SU-DHL-6 (cell line): ENCODE measurements at regions not wholly inside any gene's neighbourhood (a gene's known extent, or its start where the extent isn't known, plus 50 kb on each side); places are given as distances from the start of the nearest gene placed in this dataset.

ENCODE experiments used
- H2AFZ ChIP-seq: fragments of 200-600 bp; sonication (generic); 2 replicates; pipeline ENCODE4 v1.6.1; 2014; ENCODE audit warnings: low read depth, mild to moderate bottlenecking, moderate library complexity, mixed read lengths, antibody characterized with exemption, low read length; ENCODE audit not compliant: severe bottlenecking
- H3F3A ChIP-seq: fragments of 200-600 bp; shearing (Covaris generic); 2 replicates; pipeline ENCODE4 v1.6.0; 2016; ENCODE audit warnings: antibody characterized with exemption, mild to moderate bottlenecking; ENCODE audit not compliant: insufficient read depth
- H3K27ac ChIP-seq: fragments of 200-600 bp; sonication (generic); 2 replicates; pipeline ENCODE4 v1.5.1; 2016; ENCODE audit warnings: low read depth, mild to moderate bottlenecking, low read length, moderate library complexity, mixed read lengths
- H3K27me3 ChIP-seq: fragments of 200-600 bp; sonication (generic), shearing (Covaris generic); 2 replicates; pipeline ENCODE4 v1.6.0; 2014; ENCODE audit warnings: mild to moderate bottlenecking, low read length
- H3K36me3 ChIP-seq: fragments of 200-600 bp; sonication (generic); 2 replicates; pipeline ENCODE4 v1.6.1; 2014; ENCODE audit warnings: mild to moderate bottlenecking, low read length, mixed read lengths
- H3K4me2 ChIP-seq: fragments of 300-600, 200-600 bp; shearing (Covaris generic), sonication (generic); 2 replicates; pipeline ENCODE4 v1.6.0; 2014; ENCODE audit warnings: low read length, low read depth, mild to moderate bottlenecking; ENCODE audit not compliant: poor library complexity, severe bottlenecking
- H3K4me3 ChIP-seq: fragments of 200-600 bp; sonication (generic); 2 replicates; pipeline ENCODE4 v1.5.1; 2014; ENCODE audit warnings: antibody characterized with exemption, low read length, mild to moderate bottlenecking, mixed read lengths; ENCODE audit not compliant: insufficient read depth, poor library complexity, severe bottlenecking
- H3K79me2 ChIP-seq: fragments of 200-600 bp; sonication (generic); 2 replicates; pipeline ENCODE4 v1.6.1; 2014; ENCODE audit warnings: mild to moderate bottlenecking, low read length, moderate library complexity; ENCODE audit not compliant: insufficient read depth
- H3K9ac ChIP-seq: fragments of 200-600 bp; sonication (generic); 2 replicates; pipeline ENCODE4 v1.7.0; 2014; ENCODE audit warnings: mild to moderate bottlenecking, low read length
- H3K9me2 ChIP-seq: fragments of 200-600 bp; sonication (generic); replicated peaks from 2 replicates; pipeline ENCODE4 v1.6.1; 2014; ENCODE audit warnings: low read length; ENCODE audit not compliant: insufficient read depth
- H3K9me3 ChIP-seq: fragments of 200-600 bp; sonication (generic); 2 replicates; pipeline ENCODE4 v1.6.1; 2014; ENCODE audit warnings: low read length, mixed read lengths; ENCODE audit not compliant: insufficient read depth
- H4K20me1 ChIP-seq: fragments of 200-600 bp; sonication (generic); 2 replicates; pipeline ENCODE4 v1.6.1; 2014; ENCODE audit warnings: low read depth, mild to moderate bottlenecking, antibody characterized with exemption, low read length, moderate library complexity, mixed read lengths
- EZH2phosphoT487 ChIP-seq: fragments of 200-600 bp; sonication (generic), shearing (Covaris generic); conservative IDR thresholded peaks from 2 replicates; pipeline ENCODE4 v1.6.1; 2018; ENCODE audit warnings: mild to moderate bottlenecking, antibody characterized with exemption, low read length, moderate library complexity, mixed read lengths
- TF ChIP-seq, protein P1 (sequence below): fragments of 200-600 bp; sonication (generic); IDR thresholded peaks from one replicate; pipeline ENCODE4 v1.5.1; 2017; ENCODE audit warnings: antibody characterized with exemption, mild to moderate bottlenecking, low read length, moderate library complexity; ENCODE audit not compliant: insufficient read depth, poor library complexity, severe bottlenecking

DNA sequence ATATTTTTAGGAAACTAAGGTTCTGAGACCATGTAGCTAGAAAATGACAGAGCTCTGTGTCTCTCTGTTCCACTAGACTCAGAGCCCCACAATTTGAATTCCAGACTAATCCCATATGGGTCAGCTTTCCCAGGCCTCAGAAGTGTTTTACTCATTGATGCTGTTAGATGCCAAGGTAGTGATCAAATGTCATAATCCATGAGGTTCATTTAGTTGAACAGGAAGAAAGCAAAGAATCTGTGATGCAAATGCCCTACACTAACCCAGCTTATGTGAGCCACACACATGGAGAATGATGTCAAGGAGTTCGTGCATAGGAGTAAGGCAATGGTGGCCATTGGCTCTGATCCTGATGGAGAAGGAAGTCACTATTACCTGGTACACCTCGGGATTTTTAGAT is 363.4 kb upstream of the RARB start:
- no peaks in the 10 kb centered on the region for H3F3A ChIP-seq
- H3K79me2 ChIP-seq = no peaks in the 10 kb centered on the region
- no peak overlapping the region for H3K4me3 ChIP-seq
- TF ChIP-seq EZH2phosphoT487 = no peak
- TF ChIP-seq, protein P1, sequence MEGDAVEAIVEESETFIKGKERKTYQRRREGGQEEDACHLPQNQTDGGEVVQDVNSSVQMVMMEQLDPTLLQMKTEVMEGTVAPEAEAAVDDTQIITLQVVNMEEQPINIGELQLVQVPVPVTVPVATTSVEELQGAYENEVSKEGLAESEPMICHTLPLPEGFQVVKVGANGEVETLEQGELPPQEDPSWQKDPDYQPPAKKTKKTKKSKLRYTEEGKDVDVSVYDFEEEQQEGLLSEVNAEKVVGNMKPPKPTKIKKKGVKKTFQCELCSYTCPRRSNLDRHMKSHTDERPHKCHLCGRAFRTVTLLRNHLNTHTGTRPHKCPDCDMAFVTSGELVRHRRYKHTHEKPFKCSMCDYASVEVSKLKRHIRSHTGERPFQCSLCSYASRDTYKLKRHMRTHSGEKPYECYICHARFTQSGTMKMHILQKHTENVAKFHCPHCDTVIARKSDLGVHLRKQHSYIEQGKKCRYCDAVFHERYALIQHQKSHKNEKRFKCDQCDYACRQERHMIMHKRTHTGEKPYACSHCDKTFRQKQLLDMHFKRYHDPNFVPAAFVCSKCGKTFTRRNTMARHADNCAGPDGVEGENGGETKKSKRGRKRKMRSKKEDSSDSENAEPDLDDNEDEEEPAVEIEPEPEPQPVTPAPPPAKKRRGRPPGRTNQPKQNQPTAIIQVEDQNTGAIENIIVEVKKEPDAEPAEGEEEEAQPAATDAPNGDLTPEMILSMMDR = no peak
- no peak overlapping the region for H3K9ac ChIP-seq
- no peaks in the 10 kb centered on the region; the same call in 1 of the 2 replicates for H3K9me2 ChIP-seq
- no peaks in the 10 kb centered on the region for H3K36me3 ChIP-seq
- no peaks in the 10 kb centered on the region for H3K9me3 ChIP-seq
- H2AFZ ChIP-seq = no peak overlapping the region
- no peak overlapping the region for H3K27ac ChIP-seq
- no peaks in the 10 kb centered on the region for H3K27me3 ChIP-seq
- H3K4me2 ChIP-seq = no peak overlapping the region
- no peaks in the 10 kb centered on the region for H4K20me1 ChIP-seq

DNA sequence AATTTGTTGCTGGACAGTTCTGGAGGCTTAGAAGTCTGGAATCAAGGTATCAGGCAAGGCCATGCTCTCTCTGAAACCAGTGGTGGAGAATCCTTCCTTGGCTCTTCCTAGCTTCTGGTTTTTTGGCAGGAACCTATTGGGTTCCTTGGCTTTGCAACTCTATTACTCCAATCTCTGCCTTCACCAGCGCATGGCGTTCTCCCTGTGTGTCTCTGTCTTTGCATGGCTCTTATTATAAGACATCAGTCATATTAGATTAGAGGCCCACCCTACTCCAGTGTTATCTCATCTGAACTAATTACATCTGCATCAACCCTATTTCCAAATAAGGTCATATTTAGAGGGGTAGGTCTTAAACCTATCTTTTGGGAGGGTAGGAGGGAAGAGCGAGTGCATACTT is 358.1 kb upstream of the RARB start:
- Histone ChIP-seq H3K9me2 (no peaks in the 10 kb centered on the region), H3K9ac (no peak overlapping the region), H3K4me3 (no peak overlapping the region), H3F3A (no peaks in the 10 kb centered on the region), H3K36me3 (no peaks in the 10 kb centered on the region), H3K79me2 (no peaks in the 10 kb centered on the region), H3K4me2 (no peak overlapping the region), H3K27ac (no peak overlapping the region), H2AFZ (no peak overlapping the region), H3K27me3 (no peaks in the 10 kb centered on the region), H4K20me1 (no peaks in the 10 kb centered on the region), H3K9me3 (no peaks in the 10 kb centered on the region)
- TF ChIP-seq EZH2phosphoT487 = no peak
- TF ChIP-seq, protein P1 = no peak

DNA sequence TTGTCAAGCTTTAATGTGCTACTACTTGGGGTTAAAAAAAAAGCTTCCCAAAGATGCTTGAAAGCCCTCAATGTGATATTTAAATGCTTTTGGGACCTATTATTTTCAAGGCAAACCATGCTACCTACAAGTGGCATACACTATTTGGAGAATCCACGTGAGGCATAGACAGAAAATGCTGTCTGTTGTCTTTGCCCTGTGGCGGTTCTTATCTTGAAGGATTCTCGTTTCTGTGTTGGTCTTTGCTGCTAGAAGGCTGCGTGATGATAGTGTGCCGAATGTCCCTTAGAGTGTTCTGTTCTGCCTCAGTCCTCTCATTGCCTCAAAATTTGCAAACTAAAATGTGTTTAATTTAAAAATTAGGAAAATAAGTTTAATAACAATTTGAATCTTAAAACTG is 356.2 kb upstream of the RARB start:
- no peak overlapping the region for H3K4me3 ChIP-seq
- no peak overlapping the region for H3K27ac ChIP-seq
- no peak for TF ChIP-seq EZH2phosphoT487
- TF ChIP-seq, protein P1 = no peak
- no peak overlapping the region for H3K9ac ChIP-seq
- no peak overlapping the region for H2AFZ ChIP-seq
- no peaks in the 10 kb centered on the region for H3F3A ChIP-seq
- H3K79me2 ChIP-seq = no peaks in the 10 kb centered on the region
- no peaks in the 10 kb centered on the region for H4K20me1 ChIP-seq
- no peaks in the 10 kb centered on the region for H3K27me3 ChIP-seq
- no peaks in the 10 kb centered on the region for H3K36me3 ChIP-seq
- H3K9me3 ChIP-seq = no peaks in the 10 kb centered on the region
- H3K9me2 ChIP-seq = no peaks in the 10 kb centered on the region
- no peak overlapping the region for H3K4me2 ChIP-seq
